HG03558 (cell line): ENCODE measurements at regions not wholly inside any gene's neighbourhood (a gene's known extent, or its start where the extent isn't known, plus 50 kb on each side); places are given as distances from the start of the nearest gene placed in this dataset.

Source experiments
- ATAC-seq: cut with Tn5 transposase; IDR thresholded peaks from one replicate; pipeline ENCODE4 v1.9.1; 2021; ENCODE audit warnings: moderate number of reproducible peaks; ENCODE audit not compliant: unreplicated experiment; ENCODE audit errors: extremely low read depth

GRCh38 chr4:181650033-181650825, 593.0 kb upstream of the TENM3 start:
- ATAC-seq: no peak

- ATAC-seq: no peak
These were observed 586.5 kb upstream of the TENM3 start for GRCh38 chr4:181656748-181657147.

DNA sequence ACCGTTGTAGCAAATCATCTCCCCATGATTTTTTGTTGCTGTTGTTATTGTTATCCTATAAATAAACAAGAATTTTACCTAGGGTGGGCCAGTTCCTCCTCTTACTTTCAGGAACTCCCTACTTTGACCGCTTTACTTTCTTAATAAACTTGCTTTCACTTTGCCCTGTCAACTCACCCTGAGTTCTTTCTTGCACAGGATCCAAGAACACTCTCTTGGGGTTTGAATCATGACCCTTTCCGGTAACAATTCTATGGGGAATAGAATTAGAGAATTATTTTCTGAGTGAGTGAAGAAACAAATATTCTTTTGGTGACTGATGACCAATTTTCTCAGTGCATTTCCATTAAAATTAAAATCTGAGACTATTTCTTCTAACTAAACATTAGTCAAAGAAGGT, 584.0 kb upstream of the TENM3 start:
- ATAC-seq: no peak

- no peak for ATAC-seq
These were observed 583.3 kb upstream of the TENM3 start for GRCh38 chr4:181659876-181660275.

- ATAC-seq: no peak
These were observed 582.1 kb upstream of the TENM3 start for GRCh38 chr4:181661090-181661489.

- ATAC-seq: no peak
These were observed 581.3 kb upstream of the TENM3 start for GRCh38 chr4:181661923-181662322.

DNA sequence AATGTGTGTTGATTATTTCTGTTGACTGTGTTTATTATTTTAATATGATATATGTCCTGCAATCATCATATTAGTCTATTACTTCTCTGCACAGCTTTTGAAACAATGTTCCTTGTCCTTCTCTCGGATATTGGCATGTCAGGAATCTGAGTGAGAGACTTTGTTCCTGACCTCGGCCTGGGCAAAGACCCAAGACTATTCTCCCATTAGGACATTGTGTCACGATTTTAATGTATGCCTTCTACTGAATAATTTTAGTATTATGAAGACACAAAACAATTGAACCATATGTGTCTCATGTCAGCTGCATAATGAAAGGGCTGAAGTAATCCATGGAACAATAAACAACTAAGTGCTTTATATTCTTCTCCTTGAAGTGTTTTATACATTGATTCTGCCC, 580.8 kb upstream of the TENM3 start:
- ATAC-seq: no peak

- ATAC-seq: no peak
These were observed 572.7 kb upstream of the TENM3 start for GRCh38 chr4:181670506-181670905.

DNA sequence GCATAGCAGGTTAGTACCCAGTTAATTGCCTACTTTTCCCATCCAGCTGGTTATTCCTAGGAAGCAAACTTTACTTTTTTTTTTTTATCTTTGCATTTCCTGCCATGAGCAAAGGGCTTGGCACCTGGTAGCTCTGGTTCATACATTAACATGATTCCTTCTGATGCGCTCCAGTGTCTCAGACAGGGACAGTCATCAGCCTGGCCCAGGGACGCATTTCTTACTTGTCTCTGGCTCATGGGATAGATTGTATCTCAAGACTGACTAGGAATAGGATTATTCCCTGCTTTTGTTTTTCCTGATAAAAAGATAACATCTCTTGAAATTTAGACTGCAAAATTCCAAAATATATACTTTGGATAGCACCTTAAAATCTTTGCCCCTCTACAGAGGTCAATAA, 571.5 kb upstream of the TENM3 start:
- ATAC-seq: no peak

DNA sequence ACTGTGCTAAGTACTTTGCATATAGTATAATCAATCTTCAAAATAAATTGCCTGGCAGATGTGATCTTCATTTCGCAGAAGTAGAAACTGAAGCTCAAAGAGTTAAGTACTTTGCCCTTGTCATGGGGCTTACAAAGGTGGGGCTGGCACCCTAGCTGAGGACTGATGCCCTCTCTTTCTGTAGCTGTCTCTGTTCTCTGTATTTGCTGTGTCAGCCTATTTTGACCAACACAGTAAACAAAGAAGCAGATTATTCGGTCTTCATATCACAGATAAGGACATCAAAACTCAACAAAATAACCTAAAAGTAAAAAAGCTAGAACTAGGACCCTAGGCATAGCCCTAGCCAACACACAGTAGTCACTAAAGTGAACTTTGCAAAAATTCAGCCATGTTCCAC, 570.5 kb upstream of the TENM3 start:
- no peak for ATAC-seq

GRCh38 chr4:181674315-181674875, 568.8 kb upstream of the TENM3 start:
- ATAC-seq: no peak

- no peak for ATAC-seq
These were observed 566.7 kb upstream of the TENM3 start for GRCh38 chr4:181676546-181676945.

DNA sequence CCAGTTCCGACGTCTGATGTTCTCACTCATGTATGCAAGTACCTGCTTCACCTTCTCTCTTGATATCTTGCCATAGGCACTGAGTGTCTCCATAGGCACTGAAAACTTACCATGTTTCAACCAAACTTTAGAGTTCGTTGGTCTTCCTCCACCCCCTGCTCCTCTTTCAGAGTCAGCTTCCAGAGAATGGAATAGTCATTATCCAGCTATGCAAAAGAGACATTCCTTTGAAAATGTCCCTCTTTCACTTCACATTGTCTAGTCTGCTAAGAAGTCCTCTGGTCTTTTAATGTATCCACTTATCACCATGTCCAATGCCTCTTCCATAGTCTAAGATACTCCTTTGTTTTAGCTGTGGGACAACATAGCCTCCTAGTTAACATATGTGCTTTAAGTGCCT, 566.0 kb upstream of the TENM3 start:
- ATAC-seq: no peak

GRCh38 chr4:181677621-181678020, 565.6 kb upstream of the TENM3 start:
- ATAC-seq: no peak

- no peak for ATAC-seq
These were observed 563.4 kb upstream of the TENM3 start for GRCh38 chr4:181679754-181680153.

DNA sequence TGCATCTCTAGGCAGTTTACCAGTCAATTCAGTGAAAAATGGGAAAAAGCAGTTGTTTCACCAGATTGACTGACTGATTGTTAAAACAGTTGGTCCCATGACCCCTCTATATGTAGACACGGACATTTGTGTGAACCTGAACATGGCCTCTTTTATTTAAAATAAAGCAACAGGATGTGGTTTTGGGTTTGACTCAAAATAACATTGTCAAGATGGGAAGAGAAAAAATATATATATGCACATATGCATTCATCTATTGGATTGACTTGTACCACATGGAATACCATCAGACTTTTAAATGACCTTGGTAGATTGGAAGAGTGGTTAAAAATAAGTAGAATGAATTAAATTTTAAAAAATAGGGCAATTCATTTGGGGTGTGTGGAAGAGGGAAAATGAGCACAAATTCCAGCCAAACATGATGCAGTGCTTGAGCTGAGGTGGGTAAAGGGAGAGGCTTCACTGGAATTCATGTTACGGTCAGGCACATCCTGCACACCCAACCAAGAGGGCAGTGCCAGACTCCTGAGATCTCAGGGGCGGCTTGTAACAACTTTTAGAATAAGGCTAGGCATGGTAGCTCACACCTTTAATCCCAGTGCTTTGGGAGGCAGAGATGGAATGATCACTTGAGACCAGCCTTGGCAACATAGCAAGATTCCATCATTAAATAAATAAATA, 560.7 kb upstream of the TENM3 start:
- ATAC-seq: no peak

- ATAC-seq: no peak
These were observed 558.9 kb upstream of the TENM3 start for GRCh38 chr4:181684310-181684709.

- no peak for ATAC-seq
These were observed 557.7 kb upstream of the TENM3 start for GRCh38 chr4:181685461-181685860.

DNA sequence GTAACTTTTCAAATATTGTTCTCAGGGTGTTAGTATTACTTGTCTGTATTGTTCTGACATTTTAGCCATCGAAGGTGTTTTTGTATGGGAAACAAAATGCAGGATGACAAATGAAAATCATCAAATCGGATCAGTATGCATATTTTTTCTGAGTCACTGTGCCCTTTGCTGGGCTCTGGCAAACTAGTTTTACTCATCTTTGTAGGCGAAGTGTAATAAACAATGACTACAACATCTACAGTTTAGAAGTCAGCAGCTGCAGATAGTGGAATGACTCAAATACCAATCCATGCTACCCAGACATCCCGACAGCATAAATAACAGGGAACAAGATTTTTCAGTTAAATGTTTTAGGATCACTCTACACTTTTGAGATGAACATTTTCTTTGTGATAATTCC, 557.3 kb upstream of the TENM3 start:
- no peak for ATAC-seq

- no peak for ATAC-seq
These were observed 556.1 kb upstream of the TENM3 start for GRCh38 chr4:181687116-181687515.

DNA sequence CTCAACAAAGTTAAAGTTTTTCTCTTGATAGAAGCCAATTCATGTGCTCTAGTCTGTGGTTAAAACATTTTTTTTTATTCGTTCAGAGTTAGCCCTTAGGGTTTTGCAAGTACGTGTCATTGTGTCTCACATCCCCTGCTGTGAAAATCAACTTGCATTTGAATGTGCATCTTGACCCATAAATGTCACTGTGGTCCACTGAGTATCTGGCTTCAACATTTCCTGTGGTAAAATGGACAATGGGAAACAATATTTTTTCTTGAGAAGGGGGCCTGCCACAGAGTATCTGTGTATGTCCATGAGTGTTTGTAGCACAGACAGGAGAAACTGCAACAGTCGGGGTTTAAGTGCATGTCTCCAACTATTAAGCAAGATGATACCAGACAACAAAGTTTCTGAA, 554.8 kb upstream of the TENM3 start:
- no peak for ATAC-seq

- no peak for ATAC-seq
These were observed 554.3 kb upstream of the TENM3 start for GRCh38 chr4:181688872-181689271.
